OCI-LY1 (cell line): ENCODE measurements at regions not wholly inside any gene's neighbourhood (a gene's known extent, or its start where the extent isn't known, plus 50 kb on each side); places are given as distances from the start of the nearest gene placed in this dataset.

ENCODE experiments used
- EZH2 ChIP-seq: fragments of 200-600 bp; sonication (generic), shearing (Covaris generic); IDR thresholded peaks from 2 replicates; pipeline ENCODE4 v1.8.0; 2017; ENCODE audit warnings: borderline replicate concordance, mixed run types, mild to moderate bottlenecking, antibody characterized with exemption, low read length, moderate library complexity, mixed read lengths
- TF ChIP-seq, protein P1 (sequence below): fragments of 200-600 bp; sonication (generic), shearing (Covaris generic); IDR thresholded peaks from 2 replicates; pipeline ENCODE4 v1.5.1; 2017; ENCODE audit warnings: mild to moderate bottlenecking, antibody characterized with exemption, low read length, moderate library complexity, mixed read lengths

DNA sequence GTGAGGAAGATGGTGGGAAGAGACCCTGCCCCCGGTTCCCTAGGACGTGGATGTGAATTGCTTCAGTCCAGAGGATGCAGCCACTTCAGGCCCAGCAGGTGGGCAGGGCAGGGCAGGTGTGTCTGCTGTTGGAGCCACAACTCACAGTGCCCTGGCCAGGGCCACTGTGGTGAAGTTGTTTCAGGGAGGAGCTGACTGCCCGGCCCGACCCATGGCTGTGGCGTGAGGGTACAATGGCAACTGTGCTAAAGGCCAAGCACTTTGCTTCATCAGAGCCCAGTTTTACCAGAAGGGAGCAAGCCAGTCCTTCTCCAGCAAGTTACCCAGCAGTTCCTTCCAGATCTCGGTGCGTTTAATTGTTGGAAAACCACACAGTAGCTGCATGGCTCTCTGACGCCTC, 1174.4 kb downstream of the BRD1 start:
- TF ChIP-seq, protein P1, sequence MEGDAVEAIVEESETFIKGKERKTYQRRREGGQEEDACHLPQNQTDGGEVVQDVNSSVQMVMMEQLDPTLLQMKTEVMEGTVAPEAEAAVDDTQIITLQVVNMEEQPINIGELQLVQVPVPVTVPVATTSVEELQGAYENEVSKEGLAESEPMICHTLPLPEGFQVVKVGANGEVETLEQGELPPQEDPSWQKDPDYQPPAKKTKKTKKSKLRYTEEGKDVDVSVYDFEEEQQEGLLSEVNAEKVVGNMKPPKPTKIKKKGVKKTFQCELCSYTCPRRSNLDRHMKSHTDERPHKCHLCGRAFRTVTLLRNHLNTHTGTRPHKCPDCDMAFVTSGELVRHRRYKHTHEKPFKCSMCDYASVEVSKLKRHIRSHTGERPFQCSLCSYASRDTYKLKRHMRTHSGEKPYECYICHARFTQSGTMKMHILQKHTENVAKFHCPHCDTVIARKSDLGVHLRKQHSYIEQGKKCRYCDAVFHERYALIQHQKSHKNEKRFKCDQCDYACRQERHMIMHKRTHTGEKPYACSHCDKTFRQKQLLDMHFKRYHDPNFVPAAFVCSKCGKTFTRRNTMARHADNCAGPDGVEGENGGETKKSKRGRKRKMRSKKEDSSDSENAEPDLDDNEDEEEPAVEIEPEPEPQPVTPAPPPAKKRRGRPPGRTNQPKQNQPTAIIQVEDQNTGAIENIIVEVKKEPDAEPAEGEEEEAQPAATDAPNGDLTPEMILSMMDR: no peak
- no peak for TF ChIP-seq EZH2
